ENCODE measurements at regions not wholly inside any gene's neighbourhood (a gene's known extent, or its start where the extent isn't known, plus 50 kb on each side); places are given as distances from the start of the nearest gene placed in this dataset.

DNA sequence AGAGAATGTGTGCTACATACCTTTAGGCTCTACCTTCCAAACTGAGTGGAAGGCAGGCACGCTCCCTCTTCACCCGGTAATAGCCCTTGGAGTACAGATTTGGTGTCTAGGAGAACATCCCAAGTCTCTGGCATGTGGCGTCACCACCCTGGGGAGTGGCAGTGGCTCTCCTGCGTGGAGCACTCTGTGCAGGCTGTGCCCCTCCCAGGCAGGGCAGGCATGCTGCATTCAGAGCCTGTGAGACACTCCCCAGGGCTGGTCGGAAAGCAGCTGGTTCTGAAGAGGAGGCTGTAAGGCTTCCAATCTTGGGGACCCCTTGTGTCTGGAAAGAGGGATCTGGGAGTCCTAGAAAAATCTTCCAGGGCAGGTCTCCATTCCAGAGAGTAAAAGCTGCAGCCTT lies 193.3 kb downstream of the ANKRD30B start:
- intact Hi-C loops (cut with DNase I): no loop called here
- DNase-seq: no peak
- 50 to 64% methylated on average over 2 to 5 of the region's 5 CpGs for WGBS, 2 donors

DNA sequence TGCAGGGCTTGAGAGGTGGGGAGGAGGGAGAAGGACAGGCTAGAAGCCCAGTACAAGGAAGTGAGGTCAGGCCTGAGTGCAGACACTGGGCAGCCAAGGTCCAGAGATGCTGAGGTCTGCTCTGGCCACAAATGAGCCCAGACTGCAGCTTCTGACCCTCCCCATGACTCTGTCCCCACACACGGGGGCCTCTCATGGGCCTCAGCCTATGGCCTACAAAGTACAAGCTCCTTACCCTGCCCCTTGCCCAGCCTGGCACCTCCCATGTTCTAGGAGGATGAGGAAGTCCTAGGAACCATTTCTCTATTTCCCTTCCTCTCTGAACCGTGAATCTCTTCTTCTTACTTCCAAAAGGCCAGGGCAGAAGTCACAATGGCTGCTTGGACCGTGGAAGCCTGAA lies 193.8 kb downstream of the ANKRD30B start:
- DNase-seq (no peak), ATAC-seq (no peak)
- H3K36me3 ChIP-seq (replicated peaks in 1 of 2; ENCODE audit: insufficient read depth in 1 of 2, low read depth in 2 of 2): no peaks in the 10 kb centered on the region
- intact Hi-C loops (cut with DNase I): no loop called here
- H3K9me3 ChIP-seq: no peaks in the 10 kb centered on the region
- 9 to 26% methylated on average over 3 of the region's 3 CpGs for WGBS, 2 donors
- no peaks in the 10 kb centered on the region for H3K27me3 ChIP-seq
- no peaks in the 10 kb centered on the region for H3K4me1 ChIP-seq
- no peak overlapping the region for H3K27ac ChIP-seq
- TF ChIP-seq POLR2A (IDR thresholded peaks at IDR 0.05): no peak
- no peak for TF ChIP-seq CTCF (IDR thresholded peaks at IDR 0.05)
- no peak overlapping the region for H3K4me3 ChIP-seq

More for the DNA sequence above, 193.3 kb downstream of the ANKRD30B start:
- no peak for TF ChIP-seq POLR2A (IDR thresholded peaks at IDR 0.05)
- H3K36me3 ChIP-seq (replicated peaks in 1 of 2; ENCODE audit: insufficient read depth in 1 of 2, low read depth in 2 of 2): no peaks in the 10 kb centered on the region
- no peaks in the 10 kb centered on the region for H3K4me1 ChIP-seq
- no peaks in the 10 kb centered on the region for H3K9me3 ChIP-seq
- ATAC-seq: no peak
- no peaks in the 10 kb centered on the region for H3K27me3 ChIP-seq
- H3K4me3 ChIP-seq: no peak overlapping the region
- no peak overlapping the region for H3K27ac ChIP-seq

DNA sequence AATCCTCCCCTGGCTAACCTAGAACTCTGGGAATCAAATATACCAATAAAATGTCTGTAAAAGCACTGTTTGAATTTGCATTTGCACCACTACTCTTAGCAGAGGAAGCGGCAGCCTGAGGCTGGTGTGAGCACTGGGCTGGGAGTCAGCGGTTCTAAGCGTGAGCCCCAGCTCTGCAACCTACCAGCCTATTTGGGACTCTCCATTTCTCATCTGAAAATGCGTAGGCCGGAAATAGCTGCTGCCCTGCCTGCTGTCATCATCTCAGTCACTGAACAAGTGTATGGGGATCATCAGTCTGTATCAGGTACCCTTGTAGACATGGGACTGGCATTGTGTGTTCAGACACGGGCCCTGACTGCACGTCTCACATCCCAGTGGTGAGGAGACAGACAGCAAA lies 194.3 kb downstream of the ANKRD30B start:
- WGBS, 2 donors: 60 to 83% methylated on average over 6 to 7 of the region's 7 CpGs
- TF ChIP-seq POLR2A (IDR thresholded peaks at IDR 0.05): no peak
- no peak for TF ChIP-seq CTCF (IDR thresholded peaks at IDR 0.05)
- no peaks in the 10 kb centered on the region for H3K9me3 ChIP-seq
- H3K27me3 ChIP-seq: no peaks in the 10 kb centered on the region
- H3K4me1 ChIP-seq: no peaks in the 10 kb centered on the region
- no peak for DNase-seq
- H3K36me3 ChIP-seq (replicated peaks in 1 of 2; ENCODE audit: insufficient read depth in 1 of 2, low read depth in 2 of 2): no peaks in the 10 kb centered on the region
- intact Hi-C loops (cut with DNase I): no loop called here
- ATAC-seq: no peak
- no peak overlapping the region for H3K27ac ChIP-seq
- H3K4me3 ChIP-seq: no peak overlapping the region

DNA sequence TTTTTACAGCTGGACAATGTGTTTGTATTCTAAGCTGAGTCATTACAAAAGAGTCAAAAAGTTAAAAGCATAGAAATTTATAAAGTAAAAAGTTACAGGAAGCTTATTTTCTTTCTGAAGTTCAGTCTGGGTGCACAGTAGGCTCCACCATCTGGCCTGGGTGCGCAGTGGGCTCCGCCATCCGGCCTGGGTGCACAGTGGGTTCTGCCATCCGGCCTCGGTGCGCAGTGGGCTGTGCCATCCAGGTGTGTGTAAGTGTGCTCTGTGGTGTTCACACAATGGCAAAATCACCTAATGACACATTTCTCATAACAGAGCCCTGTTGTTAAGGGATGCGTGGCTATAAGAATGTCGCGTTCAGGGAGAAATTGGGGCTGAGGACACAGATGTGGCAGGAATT lies 195.5 kb downstream of the ANKRD30B start:
- DNase-seq: no peak
- no peak overlapping the region for H3K4me3 ChIP-seq
- H3K27ac ChIP-seq: no peak overlapping the region
- H3K9me3 ChIP-seq: no peaks in the 10 kb centered on the region
- 80 to 84% methylated on average over 9 of the region's 9 CpGs for WGBS, 2 donors
- no peaks in the 10 kb centered on the region for H3K27me3 ChIP-seq
- H3K36me3 ChIP-seq (replicated peaks in 1 of 2; ENCODE audit: insufficient read depth in 1 of 2, low read depth in 2 of 2): no peaks in the 10 kb centered on the region
- no peaks in the 10 kb centered on the region for H3K4me1 ChIP-seq
- no peak for TF ChIP-seq POLR2A (IDR thresholded peaks at IDR 0.05)
- no peak for TF ChIP-seq CTCF (IDR thresholded peaks at IDR 0.05)
- intact Hi-C loops (cut with DNase I): no loop called here
- no peak for ATAC-seq

DNA sequence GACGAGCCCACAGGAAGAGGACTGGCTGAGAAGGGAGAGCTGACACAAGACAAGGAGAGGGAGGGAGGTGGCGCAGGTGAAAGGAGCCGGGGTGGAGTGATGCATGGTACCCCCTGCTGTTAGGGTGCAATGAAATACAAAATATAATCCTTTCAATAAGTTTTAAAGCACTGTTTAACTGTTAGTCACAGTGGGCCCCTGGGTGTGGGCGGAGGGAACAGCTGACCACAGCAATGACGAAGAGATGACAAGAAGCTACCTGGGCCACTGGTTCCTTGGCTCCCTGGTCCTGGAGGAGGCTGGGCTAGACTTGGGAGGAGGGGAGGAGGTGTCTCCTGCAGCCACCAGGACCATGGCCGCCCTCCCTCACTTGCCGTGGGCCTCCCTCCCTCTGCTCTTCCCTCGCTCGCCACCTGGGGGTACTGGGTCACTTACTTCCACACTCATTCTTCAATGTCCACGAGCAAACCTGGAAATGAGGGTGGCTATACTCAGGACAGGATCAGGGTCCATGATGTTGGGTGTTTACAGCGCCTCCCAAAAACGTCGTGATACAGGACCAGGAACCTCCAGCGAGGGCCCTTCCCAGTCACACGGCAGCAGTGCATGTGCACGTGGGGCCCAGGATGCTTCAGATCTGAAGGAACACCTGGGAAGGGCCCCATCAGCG lies 196.1 kb downstream of the ANKRD30B start:
- no peak for TF ChIP-seq POLR2A (IDR thresholded peaks at IDR 0.05)
- TF ChIP-seq CTCF (IDR thresholded peaks at IDR 0.05): no peak
- no peak overlapping the region for H3K27ac ChIP-seq
- ATAC-seq (no peak), DNase-seq (no peak)
- no peak overlapping the region for H3K4me3 ChIP-seq
- WGBS, 2 donors: 60 to 68% methylated on average over 16 to 17 of the region's 17 CpGs
- no peaks in the 10 kb centered on the region for H3K4me1 ChIP-seq
- intact Hi-C loops (cut with DNase I): no loop called here
- no peaks in the 10 kb centered on the region for H3K9me3 ChIP-seq
- no peaks in the 10 kb centered on the region for H3K27me3 ChIP-seq
- no peaks in the 10 kb centered on the region for H3K36me3 ChIP-seq (replicated peaks in 1 of 2; ENCODE audit: insufficient read depth in 1 of 2, low read depth in 2 of 2)
